Ecto neural progenitor cell (in vitro differentiated cells): ENCODE measurements at regions not wholly inside any gene's neighbourhood (a gene's known extent, or its start where the extent isn't known, plus 50 kb on each side); places are given as distances from the start of the nearest gene placed in this dataset.

Experiments used
- DNase-seq: peaks from one replicate; pipeline ENCODE4 v3.0.0-alpha.2; 2018; ENCODE audit warnings: low spot score

GRCh38 chr1:73953586-73953985, 244.4 kb downstream of the LRRIQ3 start:
- DNase-seq: no peak

- DNase-seq: no peak
Observed at GRCh38 chr1:73953186-73953585, 244.8 kb downstream of the LRRIQ3 start.

GRCh38 chr1:73948055-73948454, 249.9 kb downstream of the LRRIQ3 start:
- DNase-seq: no peak

GRCh38 chr1:73947009-73947408, 251.0 kb downstream of the LRRIQ3 start:
- DNase-seq: no peak

GRCh38 chr1:73943270-73943669, 254.7 kb downstream of the LRRIQ3 start:
- DNase-seq: no peak

GRCh38 chr1:73930293-73930692, 267.7 kb downstream of the LRRIQ3 start:
- DNase-seq: no peak

- peak; percentile 52 for DNase-seq
Observed at GRCh38 chr1:73914951-73915350, 283.0 kb downstream of the LRRIQ3 start.

- no peak for DNase-seq
Observed at GRCh38 chr1:73913025-73913424, 285.0 kb downstream of the LRRIQ3 start.

GRCh38 chr1:73911849-73912248, 286.1 kb downstream of the LRRIQ3 start:
- DNase-seq: no peak

GRCh38 chr1:73910466-73910865, 287.5 kb downstream of the LRRIQ3 start:
- no peak for DNase-seq

GRCh38 chr1:73910062-73910461, 287.9 kb downstream of the LRRIQ3 start:
- DNase-seq: no peak

- no peak for DNase-seq
Observed at GRCh38 chr1:73909043-73909562, 288.9 kb downstream of the LRRIQ3 start.

GRCh38 chr1:73907051-73907450, 290.9 kb downstream of the LRRIQ3 start:
- DNase-seq: no peak

GRCh38 chr1:73903092-73903491, 294.9 kb downstream of the LRRIQ3 start:
- DNase-seq: no peak

GRCh38 chr1:73901738-73902137, 296.2 kb downstream of the LRRIQ3 start:
- DNase-seq: no peak

GRCh38 chr1:73899311-73899710, 298.7 kb downstream of the LRRIQ3 start:
- no peak for DNase-seq

- no peak for DNase-seq
Observed at GRCh38 chr1:73898540-73898939, 299.4 kb downstream of the LRRIQ3 start.

GRCh38 chr1:73887412-73887811, 310.6 kb downstream of the LRRIQ3 start:
- no peak for DNase-seq

GRCh38 chr1:73886716-73887115, 311.3 kb downstream of the LRRIQ3 start:
- no peak for DNase-seq

GRCh38 chr1:73874806-73875205, 323.2 kb downstream of the LRRIQ3 start:
- DNase-seq: no peak

GRCh38 chr1:73868810-73869336, 329.1 kb downstream of the LRRIQ3 start:
- DNase-seq: no peak

- no peak for DNase-seq
Observed at GRCh38 chr1:73862355-73862754, 335.6 kb downstream of the LRRIQ3 start.

- no peak for DNase-seq
Observed at GRCh38 chr1:73860421-73860950, 337.5 kb downstream of the LRRIQ3 start.

- no peak for DNase-seq
Observed at GRCh38 chr1:73859227-73859626, 338.7 kb downstream of the LRRIQ3 start.
